NCI-H1105 treated with DMSO at 0.1 percent for 48 hours (cell line): ENCODE measurements at regions not wholly inside any gene's neighbourhood (a gene's known extent, or its start where the extent isn't known, plus 50 kb on each side); places are given as distances from the start of the nearest gene placed in this dataset.

ENCODE experiments used
- DNase-seq: peaks from one replicate; lab custom pipeline; 2025; lab: John Stamatoyannopoulos, UW

GRCh38 chr3:34239875-34240274 is 441.4 kb downstream of the PDCD6IP start:
- no peak for DNase-seq

DNA sequence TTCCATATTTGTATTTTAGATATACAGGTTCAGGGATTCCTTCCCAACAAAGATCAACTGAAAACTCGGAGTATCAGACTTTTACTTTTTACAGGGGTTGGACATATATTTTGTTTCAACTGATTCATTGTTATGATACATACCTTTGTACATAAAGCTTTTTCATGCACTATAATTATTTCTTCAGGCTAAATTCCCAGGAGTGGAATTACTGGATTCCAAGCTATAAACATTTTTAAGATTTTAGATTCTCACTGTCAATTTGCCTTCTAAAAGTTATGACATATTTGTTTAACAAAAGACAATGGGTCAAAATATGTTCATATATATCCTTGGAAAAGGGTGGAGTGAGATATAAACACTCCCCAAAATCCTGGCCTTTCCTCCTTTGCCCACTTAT is 449.0 kb downstream of the PDCD6IP start:
- no peak for DNase-seq

DNA sequence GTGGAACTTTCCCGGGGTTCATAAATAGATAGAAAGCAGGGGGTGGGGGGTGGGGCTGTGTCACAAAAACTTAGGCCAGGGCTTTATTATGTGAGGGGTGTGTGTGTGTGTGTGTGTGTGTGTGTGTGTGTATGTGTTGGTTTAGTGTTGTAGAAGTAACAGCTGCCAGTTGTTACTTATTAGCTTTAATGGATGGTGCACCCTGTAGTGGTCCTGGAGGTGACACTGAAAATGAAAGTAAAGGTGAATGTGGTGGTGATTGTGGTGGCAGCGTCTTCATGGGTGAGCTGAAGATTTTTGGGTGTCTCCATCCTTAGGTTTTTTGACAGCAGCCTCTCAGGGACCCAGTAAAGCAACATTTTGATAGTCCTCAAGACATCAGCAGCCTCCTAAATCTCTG is 449.9 kb downstream of the PDCD6IP start:
- no peak for DNase-seq

GRCh38 chr3:34254285-34254684 is 455.9 kb downstream of the PDCD6IP start:
- no peak for DNase-seq

- DNase-seq = peak; percentile 82
Measured at GRCh38 chr3:34256021-34256420, 457.6 kb downstream of the PDCD6IP start.

DNA sequence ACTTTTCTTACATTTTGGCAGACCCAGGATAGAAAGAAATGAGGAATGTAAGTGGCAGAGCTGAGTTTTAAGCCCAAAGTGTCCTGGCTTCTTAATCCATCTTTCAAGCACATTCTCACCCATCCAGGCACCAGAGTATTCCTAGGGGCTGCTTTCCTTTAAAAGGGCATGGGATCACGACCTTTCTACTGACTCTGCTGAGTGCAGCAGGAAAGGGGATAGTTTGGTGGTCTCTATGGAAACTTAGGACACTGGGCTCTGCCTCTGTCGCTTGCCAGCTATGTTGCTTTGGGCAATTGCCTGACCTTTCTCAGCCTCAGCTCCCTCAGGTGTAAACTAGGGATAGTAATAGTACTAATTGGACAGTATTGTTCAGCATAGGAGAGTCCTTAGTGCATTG is 458.4 kb downstream of the PDCD6IP start:
- no peak for DNase-seq

DNA sequence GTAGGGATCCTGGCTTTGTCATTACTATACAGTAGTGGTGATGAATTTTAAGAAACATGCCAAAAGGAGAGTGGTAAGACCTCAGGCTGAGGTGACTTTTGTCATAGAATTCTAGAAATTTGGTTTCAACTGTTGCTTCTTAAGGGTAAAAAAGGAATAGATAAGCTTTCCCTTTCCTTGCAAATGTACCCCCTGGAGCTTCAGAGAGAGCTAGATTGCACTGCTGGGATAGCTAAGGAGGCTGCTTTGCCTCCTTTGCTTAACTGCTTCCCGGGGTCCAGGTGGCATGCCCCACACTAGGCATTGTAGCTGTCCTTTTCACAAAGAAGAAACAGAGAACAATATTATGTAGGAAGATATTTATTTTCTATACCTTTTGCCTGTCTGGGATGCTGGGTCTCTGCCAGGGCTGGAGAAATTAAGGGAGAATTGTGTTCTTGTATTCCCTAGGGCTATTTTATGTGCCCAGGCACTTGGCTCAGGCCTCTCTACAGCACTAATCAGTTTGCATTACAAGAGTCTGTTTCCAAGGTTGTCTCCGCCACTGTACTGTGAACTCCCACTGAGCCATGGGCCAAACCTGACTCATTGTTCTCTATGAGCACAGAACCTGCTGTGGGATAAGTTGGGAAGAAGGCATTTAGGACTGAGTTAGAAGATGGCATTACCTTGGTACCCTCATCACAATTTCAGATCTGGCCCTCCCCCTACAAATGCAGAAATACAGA is 460.0 kb downstream of the PDCD6IP start:
- no peak for DNase-seq

DNA sequence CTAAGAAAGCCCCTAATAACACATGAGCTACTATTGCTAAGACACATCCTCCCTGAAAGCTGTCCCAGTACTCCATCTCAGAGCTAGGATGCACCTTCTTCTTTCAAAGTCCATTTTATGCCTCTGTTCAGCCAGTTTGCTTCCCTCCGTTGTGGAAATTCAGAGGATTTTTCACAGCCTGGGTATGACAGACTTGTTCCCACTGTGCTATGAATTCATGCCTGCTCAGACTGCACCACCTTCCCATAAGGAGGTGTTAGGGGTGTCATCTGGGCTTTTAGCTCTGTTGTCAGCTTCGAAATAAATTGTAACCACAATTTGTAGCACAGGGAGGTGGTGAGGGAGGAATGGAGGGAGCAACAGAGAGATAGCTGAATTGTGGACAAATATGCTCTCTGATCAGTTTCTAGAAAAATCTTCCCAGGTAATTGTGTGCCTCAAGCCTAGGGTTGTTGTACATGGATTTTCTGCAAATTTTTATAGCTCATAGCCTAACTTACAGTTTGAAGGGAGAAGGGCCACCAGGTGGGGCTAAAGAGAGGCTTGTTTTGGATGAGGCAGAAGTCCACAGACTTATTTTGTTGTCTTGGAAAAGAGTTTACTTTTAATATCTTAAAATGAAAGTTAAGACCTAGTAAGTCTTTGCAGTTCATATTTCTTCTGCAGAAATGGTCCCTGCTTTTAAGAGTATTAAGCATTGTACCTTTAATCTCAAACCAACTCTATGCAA is 462.0 kb downstream of the PDCD6IP start:
- DNase-seq = peak; percentile 17

- no peak for DNase-seq
Measured at GRCh38 chr3:34261001-34261385, 462.6 kb downstream of the PDCD6IP start.

- DNase-seq = no peak
Measured at GRCh38 chr3:34263101-34263621, 464.7 kb downstream of the PDCD6IP start.

GRCh38 chr3:34264337-34265041 is 466.1 kb downstream of the PDCD6IP start:
- no peak for DNase-seq

GRCh38 chr3:34267088-34267487 is 468.7 kb downstream of the PDCD6IP start:
- no peak for DNase-seq

GRCh38 chr3:34268032-34268709 is 469.7 kb downstream of the PDCD6IP start:
- no peak for DNase-seq

GRCh38 chr3:34275811-34276210 is 477.4 kb downstream of the PDCD6IP start:
- no peak for DNase-seq

- no peak for DNase-seq
Measured at GRCh38 chr3:34276342-34276741, 477.9 kb downstream of the PDCD6IP start.

- no peak for DNase-seq
Measured at GRCh38 chr3:34277110-34277509, 478.7 kb downstream of the PDCD6IP start.

DNA sequence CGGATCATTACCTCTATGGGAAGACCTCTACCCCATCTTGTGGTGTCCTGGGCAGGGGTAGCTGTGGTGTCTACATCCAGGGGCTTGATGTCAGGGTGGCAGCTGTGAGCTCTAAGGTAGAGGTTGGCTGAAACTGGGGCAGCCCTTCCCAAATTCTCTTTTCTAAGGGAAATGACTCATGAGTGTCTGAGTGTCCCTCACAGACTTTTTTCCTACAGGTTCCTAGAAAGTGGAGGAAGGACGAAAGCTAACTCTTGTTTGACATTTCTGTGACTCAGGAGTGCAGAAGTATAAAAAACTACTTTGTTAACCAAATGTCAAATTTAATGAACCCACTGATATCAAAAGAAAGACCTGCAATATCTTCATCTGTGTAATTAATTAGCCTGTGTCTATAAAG is 481.5 kb downstream of the PDCD6IP start:
- no peak for DNase-seq

DNA sequence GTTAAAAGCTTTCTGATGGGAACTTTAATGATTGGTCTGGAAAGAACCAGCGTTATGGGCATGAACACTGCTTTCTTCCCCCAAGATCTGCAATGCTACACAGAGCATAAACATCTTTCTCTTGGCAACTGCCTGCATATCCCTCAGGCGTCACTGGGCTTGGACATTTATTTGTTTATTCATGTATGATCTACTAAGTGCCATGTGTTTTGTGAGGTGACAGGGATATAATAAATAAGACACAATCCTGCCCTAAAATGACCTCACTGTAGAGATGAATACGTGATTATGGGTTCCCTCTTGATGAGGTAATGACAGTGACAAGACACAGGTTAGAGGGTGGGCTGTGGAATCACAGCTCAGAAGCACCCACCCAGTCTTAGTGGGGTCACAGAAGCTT is 485.3 kb downstream of the PDCD6IP start:
- DNase-seq = no peak

GRCh38 chr3:34284959-34285826 is 486.8 kb downstream of the PDCD6IP start:
- DNase-seq = no peak

DNA sequence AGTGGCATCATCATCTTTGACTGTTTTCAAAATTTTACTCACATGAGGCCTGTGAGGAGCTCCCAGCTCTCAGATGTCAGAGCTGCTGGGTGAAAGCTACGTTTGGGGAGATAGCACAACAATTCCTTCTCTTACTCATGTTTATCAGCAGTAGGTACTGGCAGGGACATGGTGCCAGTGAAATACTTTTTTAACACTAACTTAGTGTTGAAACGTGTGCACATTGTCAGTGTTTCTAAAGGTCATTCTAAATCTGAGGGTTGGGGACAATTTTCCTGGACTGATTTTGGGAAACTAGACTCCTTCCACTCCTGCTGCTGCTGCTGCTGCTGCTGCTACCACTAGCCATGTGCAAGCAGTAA is 487.4 kb downstream of the PDCD6IP start:
- DNase-seq = no peak

- DNase-seq = no peak
Measured at GRCh38 chr3:34292605-34293300, 494.3 kb downstream of the PDCD6IP start.
